ENCODE measurements at regions not wholly inside any gene's neighbourhood (a gene's known extent, or its start where the extent isn't known, plus 50 kb on each side); places are given as distances from the start of the nearest gene placed in this dataset.
"Not testable (repeated sequence)": the region's sequence is repeated elsewhere in the genome, so short reads cannot be mapped to it uniquely, and the experiment has no call there.

GRCh38 chr7:55673525-55673924 is 101.2 kb upstream of the VOPP1 start:
- not testable (repeated sequence) for TF ChIP-seq CTCF (IDR thresholded peaks at IDR 0.05; ENCODE audit: insufficient read depth, low read depth, low read length); EZH2 (IDR thresholded peaks at IDR 0.05; ENCODE audit: insufficient read depth, low read length)
